ENCODE measurements at regions not wholly inside any gene's neighbourhood (a gene's known extent, or its start where the extent isn't known, plus 50 kb on each side); places are given as distances from the start of the nearest gene placed in this dataset.

GRCh38 chr4:96521046-96521536, 681.2 kb downstream of the PDHA2 start:
- TF ChIP-seq POLR2AphosphoS5 (IDR thresholded peaks at IDR 0.05; ENCODE audit: low read depth, low read length), result no peak
- no peak for TF ChIP-seq POLR2A (IDR thresholded peaks at IDR 0.05; ENCODE audit: low read depth, low read length)
